ENCODE measurements at regions not wholly inside any gene's neighbourhood (a gene's known extent, or its start where the extent isn't known, plus 50 kb on each side); places are given as distances from the start of the nearest gene placed in this dataset.

GRCh38 chr12:84356224-84356623 is 556.4 kb downstream of the SLC6A15 start:
- no peak overlapping the region for H3K27ac ChIP-seq (ENCODE audit: low read depth in 1 of 2, low read length in 2 of 2)

GRCh38 chr12:84355561-84355960 is 557.0 kb downstream of the SLC6A15 start:
- H3K27me3 ChIP-seq (ENCODE audit: control insufficient read depth in 4 of 4, insufficient read depth in 4 of 4, low read length in 3 of 4) = no peaks in the 10 kb centered on the region
- no peak overlapping the region for H3K4me3 ChIP-seq (ENCODE audit: low read depth in 1 of 3, low read length in 3 of 3)
- WGBS = 76% methylated on average over 6 of the region's 6 CpGs
- TF ChIP-seq TAF1 (conservative IDR thresholded peaks at IDR 0.05) = no peak
- no peak for TF ChIP-seq EGR1 (IDR thresholded peaks at IDR 0.05; ENCODE audit: low read depth in 2 of 2)
- TF ChIP-seq NR2F2 (IDR thresholded peaks at IDR 0.05) = no peak
- TF ChIP-seq FOXA2 (IDR thresholded peaks at IDR 0.05) = no peak
- TF ChIP-seq HNF4G (IDR thresholded peaks at IDR 0.05) = no peak
- no peak for TF ChIP-seq RAD21 (IDR thresholded peaks at IDR 0.05)
- no peak for TF ChIP-seq JUND (IDR thresholded peaks at IDR 0.05)
- no peak for TF ChIP-seq SP1 (IDR thresholded peaks at IDR 0.05)
- no peak for TF ChIP-seq MAX (IDR thresholded peaks at IDR 0.05)
- DNase-seq (ENCODE audit: low spot score) = no peak
- no peak overlapping the region for H3K27ac ChIP-seq (ENCODE audit: low read depth in 1 of 2, low read length in 2 of 2)
- no peaks in the 10 kb centered on the region for H3K9me3 ChIP-seq (ENCODE audit: control insufficient read depth in 4 of 4, low read length in 3 of 4)
- H3K9ac ChIP-seq (ENCODE audit: low read depth in 1 of 2, low read length in 2 of 2) = no peak overlapping the region
- no peaks in the 10 kb centered on the region for H3K36me3 ChIP-seq (ENCODE audit: control insufficient read depth in 4 of 4, insufficient read depth in 3 of 4, low read depth in 1 of 4, low read length in 3 of 4)
- no peaks in the 10 kb centered on the region for H3K4me1 ChIP-seq (ENCODE audit: control insufficient read depth in 4 of 4, insufficient read depth in 4 of 4, low read length in 3 of 4)

More at GRCh38 chr12:84356224-84356623, 556.4 kb downstream of the SLC6A15 start:
- no peak overlapping the region for H3K9ac ChIP-seq (ENCODE audit: low read depth in 1 of 2, low read length in 2 of 2)
- WGBS = 83% methylated on average over 5 of the region's 5 CpGs
- no peak overlapping the region for H3K4me3 ChIP-seq (ENCODE audit: low read depth in 1 of 3, low read length in 3 of 3)
- TF ChIP-seq FOXA1 (IDR thresholded peaks at IDR 0.05) (no peak), HNF4A (conservative IDR thresholded peaks at IDR 0.05) (no peak), FOXA2 (IDR thresholded peaks at IDR 0.05) (no peak), HNF4G (IDR thresholded peaks at IDR 0.05) (no peak), RAD21 (IDR thresholded peaks at IDR 0.05) (no peak), SP1 (IDR thresholded peaks at IDR 0.05) (no peak), MAX (IDR thresholded peaks at IDR 0.05) (no peak), EGR1 (IDR thresholded peaks at IDR 0.05; ENCODE audit: low read depth in 2 of 2) (no peak), JUND (IDR thresholded peaks at IDR 0.05) (no peak), RXRA (IDR thresholded peaks at IDR 0.05) (no peak), REST (IDR thresholded peaks at IDR 0.05) (no peak), NR2F2 (IDR thresholded peaks at IDR 0.05) (no peak), GABPA (IDR thresholded peaks at IDR 0.05 in 1 of 2, conservative IDR thresholded peaks at IDR 0.05 in 1 of 2) (no peak), ZBTB33 (IDR thresholded peaks at IDR 0.05) (no peak)
- no peaks in the 10 kb centered on the region for H3K4me1 ChIP-seq (ENCODE audit: control insufficient read depth in 4 of 4, insufficient read depth in 4 of 4, low read length in 3 of 4)
- H3K36me3 ChIP-seq (ENCODE audit: control insufficient read depth in 4 of 4, insufficient read depth in 3 of 4, low read depth in 1 of 4, low read length in 3 of 4) = no peaks in the 10 kb centered on the region
- no peaks in the 10 kb centered on the region for H3K9me3 ChIP-seq (ENCODE audit: control insufficient read depth in 4 of 4, low read length in 3 of 4)
- DNase-seq (ENCODE audit: low spot score) = no peak
- H3K27me3 ChIP-seq (ENCODE audit: control insufficient read depth in 4 of 4, insufficient read depth in 4 of 4, low read length in 3 of 4) = no peaks in the 10 kb centered on the region
